Spleen (tissue), 7 donors: ENCODE measurements at regions not wholly inside any gene's neighbourhood (a gene's known extent, or its start where the extent isn't known, plus 50 kb on each side); places are given as distances from the start of the nearest gene placed in this dataset.

Source experiments
- CTCF ChIP-seq, 11 experiments: fragments of 200-600 bp in 7 of 11; fragments of 450-650 bp in 4 of 11; sonication (generic) in 4 of 11; IDR thresholded peaks in 8 of 11; conservative IDR thresholded peaks in 3 of 11; 1 replicate in 7 of 11; 2 replicates in 4 of 11; pipeline versions ENCODE4 v1.4.0 to v1.8.0; 2016 to 2021; ENCODE audit warnings: antibody characterized with exemption in 11 of 11, inconsistent platforms in 4 of 11, mild to moderate bottlenecking in 1 of 11
- POLR2AphosphoS5 ChIP-seq, 3 donors: sonication (generic); formaldehyde crosslinking; IDR thresholded peaks; one replicate each; pipeline ENCODE4 v1.5.1; 2017; ENCODE audit warnings: antibody characterized with exemption in 3 of 3
- donor health status: DM: no; HTN: no; CAD: no; lungs with moderate emphysema.
- donor health status: DM: no; HTN: no; CAD: no.
- donor health status: DM: no; HTN: no; CAD: no.

- TF ChIP-seq CTCF (IDR thresholded peaks at IDR 0.05 in 8 of 11, conservative IDR thresholded peaks at IDR 0.05 in 3 of 11) (no peak), POLR2AphosphoS5 (IDR thresholded peaks at IDR 0.05) (no peak)
Measured at GRCh38 chr3:147089286-147089685, 317.1 kb downstream of the ZIC4 start.
